T-helper 17 cell (primary cell): ENCODE measurements at regions not wholly inside any gene's neighbourhood (a gene's known extent, or its start where the extent isn't known, plus 50 kb on each side); places are given as distances from the start of the nearest gene placed in this dataset.

Source experiments
- ATAC-seq: fragments of 150-1000 bp; cut with Tn5 transposase; 2 replicates; pipeline ENCODE4 v1.10.0; 2021; ENCODE audit warnings: mild to moderate bottlenecking, moderate library complexity
- DNase-seq, 3 donors: peaks; one replicate each; pipeline versions ENCODE4 v3.0.0 to v3.0.0-alpha.2; 2020 to 2021
- H3K9me3 ChIP-seq: one replicate; pipeline ENCODE4 v1.7.0; 2013; ENCODE audit warnings: low read length, mild to moderate bottlenecking; ENCODE audit not compliant: control insufficient read depth, poor library complexity, severe bottlenecking
- H3K27ac Mint-ChIP-seq: one replicate; pipeline ENCODE4 v1.8.0; 2022; ENCODE audit warnings: mild to moderate bottlenecking, moderate library complexity, mixed read lengths
- H3K27me3 Mint-ChIP-seq: one replicate; pipeline ENCODE4 v1.8.0; 2022; ENCODE audit warnings: mixed read lengths
- H3K36me3 Mint-ChIP-seq: one replicate; pipeline ENCODE4 v1.8.0; 2022; ENCODE audit warnings: low read depth, mixed read lengths
- H3K4me1 Mint-ChIP-seq: one replicate; pipeline ENCODE4 v1.8.0; 2022; ENCODE audit warnings: mild to moderate bottlenecking, mixed read lengths
- H3K4me3 Mint-ChIP-seq: one replicate; pipeline ENCODE4 v1.8.0; 2022; ENCODE audit warnings: mild to moderate bottlenecking, moderate library complexity, mixed read lengths

DNA sequence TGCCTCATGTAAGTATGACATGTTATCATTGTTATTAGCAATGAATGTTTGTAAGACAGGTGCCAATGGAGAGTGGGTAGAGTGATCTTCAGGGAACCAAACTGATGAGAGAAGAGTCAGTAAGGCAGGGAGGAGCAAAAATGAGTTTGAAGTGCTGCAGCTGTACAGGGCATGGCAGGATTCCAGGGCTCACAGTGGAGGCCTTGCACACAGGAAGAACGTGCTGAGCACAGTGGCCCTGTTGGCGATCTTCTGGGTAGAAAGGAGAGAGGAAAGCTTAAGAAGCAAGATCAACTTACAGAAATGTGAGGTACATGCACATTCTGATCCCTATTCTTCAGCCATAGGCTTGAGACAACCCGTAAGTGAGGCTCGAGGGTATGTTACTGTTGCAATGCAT, 219.3 kb upstream of the TMEM45B start:
- H3K4me3 Mint-ChIP-seq = no peak overlapping the region
- ATAC-seq = no peak
- H3K27me3 Mint-ChIP-seq = no peaks in the 10 kb centered on the region
- H3K27ac Mint-ChIP-seq = no peak overlapping the region
- H3K36me3 Mint-ChIP-seq = no peaks in the 10 kb centered on the region
- peaks cover 2% of the 10 kb centered on the region for H3K9me3 ChIP-seq
- DNase-seq = no peak
- no peaks in the 10 kb centered on the region for H3K4me1 Mint-ChIP-seq

GRCh38 chr11:129598378-129598777, 217.3 kb upstream of the TMEM45B start:
- H3K36me3 Mint-ChIP-seq = no peaks in the 10 kb centered on the region
- H3K27ac Mint-ChIP-seq = no peak overlapping the region
- DNase-seq (no peak), ATAC-seq (no peak)
- peaks cover 2% of the 10 kb centered on the region for H3K9me3 ChIP-seq
- H3K27me3 Mint-ChIP-seq = no peaks in the 10 kb centered on the region
- no peaks in the 10 kb centered on the region for H3K4me1 Mint-ChIP-seq
- H3K4me3 Mint-ChIP-seq = no peak overlapping the region

- H3K36me3 Mint-ChIP-seq = no peaks in the 10 kb centered on the region
Measured at GRCh38 chr11:129605815-129606214, 209.8 kb upstream of the TMEM45B start.

DNA sequence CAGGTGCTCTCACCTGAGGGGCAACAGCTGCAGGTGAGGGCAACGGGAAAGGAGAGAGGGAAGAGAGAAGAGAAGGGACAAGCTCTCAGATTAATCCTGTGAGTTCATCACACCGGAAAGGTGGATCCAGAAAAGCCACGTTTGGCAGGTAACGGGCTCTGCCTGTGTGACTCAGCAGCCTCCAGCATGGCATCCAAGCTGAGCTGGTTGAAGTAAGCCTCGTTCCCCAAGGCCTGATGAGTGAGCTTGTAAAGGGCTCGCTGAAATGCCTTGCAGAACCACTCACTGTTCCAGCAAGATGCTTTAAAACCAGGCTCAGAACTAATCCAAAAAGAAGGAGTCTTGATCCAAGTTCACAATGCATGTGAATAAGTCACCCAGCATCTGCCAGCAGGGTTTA, 206.9 kb upstream of the TMEM45B start:
- no peaks in the 10 kb centered on the region for H3K36me3 Mint-ChIP-seq

More at GRCh38 chr11:129605815-129606214, 209.8 kb upstream of the TMEM45B start:
- Mint-ChIP-seq H3K4me1 (no peaks in the 10 kb centered on the region), H3K27ac (no peak overlapping the region), H3K27me3 (no peaks in the 10 kb centered on the region), H3K4me3 (no peak overlapping the region)
- ATAC-seq = no peak
- peaks cover 2% of the 10 kb centered on the region for H3K9me3 ChIP-seq
- DNase-seq = no peak

DNA sequence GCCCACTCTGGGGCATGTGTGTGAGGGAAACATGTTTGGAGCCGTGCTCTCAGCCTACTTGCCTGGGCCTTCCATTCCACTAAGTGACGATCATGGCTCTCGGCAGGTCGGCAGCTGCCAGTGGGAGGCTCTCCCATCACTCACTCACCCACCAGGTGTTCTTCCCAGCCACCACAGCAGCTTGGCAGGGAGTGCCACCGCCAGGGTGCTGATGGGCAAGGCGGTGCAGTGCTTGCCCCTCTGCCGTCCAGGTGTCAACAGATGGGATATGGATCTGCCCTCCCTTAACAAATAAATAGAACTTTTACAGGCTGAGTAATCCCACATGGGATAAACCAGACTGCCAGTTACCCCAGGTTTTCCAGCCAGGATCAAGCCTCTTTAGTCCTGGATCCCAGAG, 205.5 kb upstream of the TMEM45B start:
- Mint-ChIP-seq H3K27me3 (no peaks in the 10 kb centered on the region), H3K27ac (no peak overlapping the region), H3K36me3 (no peaks in the 10 kb centered on the region), H3K4me1 (no peaks in the 10 kb centered on the region), H3K4me3 (no peak overlapping the region)
- DNase-seq = no peak
- no peaks in the 10 kb centered on the region for H3K9me3 ChIP-seq
- no peak for ATAC-seq

More for the DNA sequence above, 206.9 kb upstream of the TMEM45B start:
- H3K27me3 Mint-ChIP-seq = no peaks in the 10 kb centered on the region
- H3K4me1 Mint-ChIP-seq = no peaks in the 10 kb centered on the region
- DNase-seq = no peak
- no peak for ATAC-seq
- no peak overlapping the region for H3K27ac Mint-ChIP-seq
- no peak overlapping the region for H3K4me3 Mint-ChIP-seq
- no peaks in the 10 kb centered on the region for H3K9me3 ChIP-seq

GRCh38 chr11:129610545-129610944, 205.1 kb upstream of the TMEM45B start:
- no peaks in the 10 kb centered on the region for H3K9me3 ChIP-seq
- ATAC-seq (no peak), DNase-seq (no peak)
- Mint-ChIP-seq H3K27ac (no peak overlapping the region), H3K4me1 (no peaks in the 10 kb centered on the region), H3K4me3 (no peak overlapping the region), H3K36me3 (no peaks in the 10 kb centered on the region), H3K27me3 (no peaks in the 10 kb centered on the region)

GRCh38 chr11:129611661-129612446, 203.8 kb upstream of the TMEM45B start:
- ATAC-seq (no peak), DNase-seq (no peak)
- Mint-ChIP-seq H3K36me3 (no peaks in the 10 kb centered on the region), H3K4me1 (no peaks in the 10 kb centered on the region), H3K27ac (no peak overlapping the region), H3K27me3 (no peaks in the 10 kb centered on the region), H3K4me3 (no peak overlapping the region)
- no peaks in the 10 kb centered on the region for H3K9me3 ChIP-seq

GRCh38 chr11:129612447-129612961, 203.1 kb upstream of the TMEM45B start:
- no peak for ATAC-seq
- no peak overlapping the region for H3K4me3 Mint-ChIP-seq
- H3K4me1 Mint-ChIP-seq = no peaks in the 10 kb centered on the region
- H3K27ac Mint-ChIP-seq = no peak overlapping the region
- no peaks in the 10 kb centered on the region for H3K36me3 Mint-ChIP-seq
- H3K9me3 ChIP-seq = no peaks in the 10 kb centered on the region
- peaks cover 4% of the 10 kb centered on the region for H3K27me3 Mint-ChIP-seq
- DNase-seq = no peak

DNA sequence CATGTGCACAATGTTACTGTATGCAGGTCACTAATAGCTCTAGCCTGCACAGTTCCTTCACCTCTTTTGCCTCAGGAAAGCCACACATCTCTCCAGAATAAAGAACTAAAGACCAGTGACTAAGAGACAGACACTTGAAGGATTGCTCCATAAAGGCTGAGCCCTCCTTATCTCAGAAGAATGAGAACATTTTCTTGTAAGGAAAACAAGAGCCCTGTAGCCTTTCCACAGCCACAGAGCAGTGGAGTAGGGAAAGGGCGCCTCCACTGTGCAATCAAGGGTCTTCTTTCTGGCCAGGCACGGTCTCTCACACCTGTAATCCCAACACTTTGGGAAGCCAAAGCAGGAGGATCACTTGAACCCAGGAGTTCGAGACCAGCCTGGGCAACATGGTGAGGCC, 202.6 kb upstream of the TMEM45B start:
- H3K27me3 Mint-ChIP-seq = peaks cover 4% of the 10 kb centered on the region
- no peaks in the 10 kb centered on the region for H3K36me3 Mint-ChIP-seq
- H3K4me3 Mint-ChIP-seq = no peak overlapping the region
- no peaks in the 10 kb centered on the region for H3K9me3 ChIP-seq
- H3K4me1 Mint-ChIP-seq = no peaks in the 10 kb centered on the region
- H3K27ac Mint-ChIP-seq = no peak overlapping the region
- ATAC-seq (no peak), DNase-seq (no peak)

DNA sequence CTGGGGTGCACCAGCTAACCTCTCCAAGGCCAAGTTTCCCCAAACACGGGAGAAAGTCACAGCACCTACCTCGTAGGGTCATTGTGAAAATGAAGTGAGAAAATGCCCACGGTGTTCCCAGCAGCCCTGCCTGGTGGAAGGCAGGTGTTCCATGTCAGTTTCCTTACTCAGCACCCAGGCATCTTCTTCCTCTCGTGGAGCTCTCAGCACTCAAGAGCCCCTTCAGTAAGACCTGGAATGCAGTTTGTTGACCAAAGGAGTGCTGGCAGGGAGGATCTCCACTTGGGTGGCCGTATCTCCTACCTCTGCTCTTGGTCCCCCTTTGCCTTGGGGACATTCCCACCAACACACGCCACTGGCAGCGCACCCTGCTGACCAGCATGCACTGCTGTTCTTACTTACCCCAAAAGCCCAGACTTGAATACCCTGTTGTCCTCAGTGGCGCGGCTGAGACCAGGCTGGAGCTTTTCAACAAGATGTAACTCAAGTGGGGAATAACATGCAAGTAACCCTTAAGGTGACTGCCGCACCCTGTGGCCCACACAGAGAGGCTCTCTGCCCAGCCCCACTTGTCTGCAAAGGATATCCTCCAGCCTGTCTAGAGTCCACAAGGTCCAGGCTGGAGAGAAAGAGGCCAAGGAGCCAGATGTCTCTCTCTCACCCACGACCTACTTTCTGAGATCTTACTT, 201.2 kb upstream of the TMEM45B start:
- Mint-ChIP-seq H3K4me1 (no peaks in the 10 kb centered on the region), H3K4me3 (no peak overlapping the region), H3K27me3 (peaks cover 4% of the 10 kb centered on the region), H3K27ac (no peak overlapping the region), H3K36me3 (no peaks in the 10 kb centered on the region)
- no peaks in the 10 kb centered on the region for H3K9me3 ChIP-seq
- ATAC-seq (no peak), DNase-seq (no peak)

GRCh38 chr11:129618046-129618569, 197.5 kb upstream of the TMEM45B start:
- H3K27ac Mint-ChIP-seq = no peak overlapping the region
- ATAC-seq (no peak), DNase-seq (no peak)
- H3K36me3 Mint-ChIP-seq = no peaks in the 10 kb centered on the region
- no peak overlapping the region for H3K4me3 Mint-ChIP-seq
- no peaks in the 10 kb centered on the region for H3K4me1 Mint-ChIP-seq
- peaks cover 4% of the 10 kb centered on the region for H3K27me3 Mint-ChIP-seq
- H3K9me3 ChIP-seq = no peaks in the 10 kb centered on the region

DNA sequence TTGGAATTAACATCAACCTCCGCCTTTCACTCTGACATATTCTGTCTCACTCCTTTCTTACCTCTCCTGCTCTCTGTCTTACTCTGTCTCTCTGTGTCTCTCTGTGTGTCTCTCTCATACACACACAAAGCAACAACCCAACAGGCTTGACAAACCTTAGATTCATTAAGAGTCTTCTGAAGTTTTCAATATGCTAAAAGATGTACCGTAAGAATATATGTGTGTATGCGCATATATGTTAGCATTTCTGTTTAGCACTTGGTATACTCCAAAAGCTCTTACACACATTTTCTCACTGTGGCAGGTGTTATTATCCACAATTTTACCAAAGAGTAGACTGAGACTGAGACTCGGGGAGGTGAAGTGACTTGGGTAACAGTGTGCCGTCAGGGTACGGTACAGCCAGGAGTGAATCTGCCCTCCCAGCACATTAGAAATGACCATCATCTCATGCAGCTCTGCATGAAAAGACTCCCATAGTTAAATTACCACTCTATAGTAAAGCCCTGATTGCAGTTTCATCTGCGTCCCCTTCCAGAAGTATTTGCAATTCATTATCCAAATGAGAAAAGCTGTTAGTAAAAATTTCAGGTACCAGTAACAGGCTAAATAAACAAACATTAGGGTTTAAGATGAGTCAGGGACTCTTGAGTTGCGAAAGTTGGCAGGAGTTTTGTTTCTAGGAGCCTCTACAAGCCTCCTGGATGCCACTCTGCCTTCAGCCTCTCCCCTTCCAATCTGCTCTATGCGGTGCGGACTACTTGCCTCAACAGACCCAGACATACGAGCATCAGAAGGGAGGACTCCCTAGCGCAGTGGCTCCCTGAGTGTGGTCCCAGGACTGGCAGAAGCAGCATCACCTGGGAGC, 195.2 kb upstream of the TMEM45B start:
- Mint-ChIP-seq H3K27me3 (peaks cover 4% of the 10 kb centered on the region), H3K4me3 (no peak overlapping the region), H3K27ac (no peak overlapping the region), H3K4me1 (no peaks in the 10 kb centered on the region), H3K36me3 (no peaks in the 10 kb centered on the region)
- ATAC-seq (no peak), DNase-seq (no peak)
- H3K9me3 ChIP-seq = no peaks in the 10 kb centered on the region

DNA sequence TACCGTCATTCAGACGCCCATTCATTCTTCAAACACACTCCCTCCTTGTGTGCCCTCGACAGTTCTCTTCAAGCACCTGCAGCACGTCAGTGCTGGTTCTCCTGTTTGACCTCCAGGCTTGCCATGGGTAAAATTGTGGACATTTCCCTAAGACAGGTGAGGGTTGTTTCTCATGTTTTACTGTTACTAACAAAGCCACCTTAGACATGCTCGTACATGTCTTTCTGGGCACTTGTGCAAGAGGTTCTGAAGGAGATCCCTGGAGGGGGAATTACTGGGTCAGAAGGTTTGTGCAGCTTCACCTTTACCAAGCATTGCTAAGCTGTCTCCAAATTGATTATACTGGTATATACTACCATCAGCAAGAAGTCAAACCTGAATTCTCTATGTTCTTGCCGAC, 189.7 kb upstream of the TMEM45B start:
- H3K36me3 Mint-ChIP-seq = peaks cover 4% of the 10 kb centered on the region
- ATAC-seq = no peak
- no peak overlapping the region for H3K27ac Mint-ChIP-seq
- H3K9me3 ChIP-seq = no peaks in the 10 kb centered on the region
- H3K4me1 Mint-ChIP-seq = no peaks in the 10 kb centered on the region
- DNase-seq = no peak
- H3K4me3 Mint-ChIP-seq = no peak overlapping the region
- H3K27me3 Mint-ChIP-seq = no peaks in the 10 kb centered on the region
